ENCODE measurements at regions not wholly inside any gene's neighbourhood (a gene's known extent, or its start where the extent isn't known, plus 50 kb on each side); places are given as distances from the start of the nearest gene placed in this dataset.

GRCh38 chr3:68360492-68360891 is 571.9 kb downstream of the TAFA4 start:
- no peak for DNase-seq
- intact Hi-C loops (cut with DNase I; ENCODE audit: low total_unique reads), result no loop called here
- no peaks in the 10 kb centered on the region for H3K36me3 ChIP-seq
- no peaks in the 10 kb centered on the region for H3K9me3 ChIP-seq
- no peaks in the 10 kb centered on the region for H3K4me1 ChIP-seq
- no peaks in the 10 kb centered on the region for H3K27me3 ChIP-seq
- H3K27ac ChIP-seq, result no peak overlapping the region
- H3K4me3 ChIP-seq, result no peak overlapping the region
- TF ChIP-seq POLR2A (IDR thresholded peaks at IDR 0.05) (no peak), CTCF (IDR thresholded peaks at IDR 0.05) (no peak)

DNA sequence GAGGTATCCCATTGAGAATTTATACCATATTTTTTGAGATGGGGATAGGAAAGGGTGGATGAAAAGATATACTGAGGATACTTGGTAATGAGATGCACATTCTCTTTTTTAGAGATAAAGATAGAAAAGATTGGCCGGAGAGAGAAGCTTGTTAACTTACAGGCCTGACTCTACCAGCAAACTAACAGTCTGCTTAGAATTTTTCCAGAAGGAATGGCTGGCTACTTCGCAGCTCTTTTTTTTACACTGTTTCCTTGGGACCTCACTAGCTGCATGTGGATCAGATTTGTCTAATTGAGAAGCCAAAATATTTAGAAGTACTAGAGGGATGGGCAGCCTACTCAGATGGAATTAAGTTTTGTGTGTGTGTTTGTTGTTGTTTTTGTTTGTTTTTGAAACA is 586.6 kb downstream of the TAFA4 start:
- no peaks in the 10 kb centered on the region for H3K9me3 ChIP-seq
- intact Hi-C loops (cut with DNase I; ENCODE audit: low total_unique reads), result no loop called here
- no peaks in the 10 kb centered on the region for H3K4me1 ChIP-seq
- no peak overlapping the region for H3K4me3 ChIP-seq
- no peaks in the 10 kb centered on the region for H3K36me3 ChIP-seq
- DNase-seq, result no peak
- TF ChIP-seq POLR2A (IDR thresholded peaks at IDR 0.05) (no peak), CTCF (IDR thresholded peaks at IDR 0.05) (no peak)
- no peak overlapping the region for H3K27ac ChIP-seq
- no peaks in the 10 kb centered on the region for H3K27me3 ChIP-seq

GRCh38 chr3:68342426-68342825 is 589.9 kb downstream of the TAFA4 start:
- no peak overlapping the region for H3K4me3 ChIP-seq
- no peaks in the 10 kb centered on the region for H3K27me3 ChIP-seq
- TF ChIP-seq POLR2A (IDR thresholded peaks at IDR 0.05) (no peak), CTCF (IDR thresholded peaks at IDR 0.05) (no peak)
- no peak for DNase-seq
- H3K27ac ChIP-seq, result no peak overlapping the region
- no peaks in the 10 kb centered on the region for H3K4me1 ChIP-seq
- intact Hi-C loops (cut with DNase I; ENCODE audit: low total_unique reads), result no loop called here
- no peaks in the 10 kb centered on the region for H3K36me3 ChIP-seq
- H3K9me3 ChIP-seq, result no peaks in the 10 kb centered on the region

GRCh38 chr3:68336042-68336441 is 596.3 kb downstream of the TAFA4 start:
- TF ChIP-seq POLR2A (IDR thresholded peaks at IDR 0.05) (no peak), CTCF (IDR thresholded peaks at IDR 0.05) (no peak)
- no peak for DNase-seq
- H3K36me3 ChIP-seq, result no peaks in the 10 kb centered on the region
- no peaks in the 10 kb centered on the region for H3K27me3 ChIP-seq
- H3K4me3 ChIP-seq, result no peak overlapping the region
- H3K9me3 ChIP-seq, result no peaks in the 10 kb centered on the region
- H3K4me1 ChIP-seq, result no peaks in the 10 kb centered on the region
- intact Hi-C loops (cut with DNase I; ENCODE audit: low total_unique reads), result no loop called here
- no peak overlapping the region for H3K27ac ChIP-seq

- intact Hi-C loops (cut with DNase I; ENCODE audit: low total_unique reads), result no loop called here
These were observed 597.9 kb downstream of the TAFA4 start for GRCh38 chr3:68334367-68334986.

More at GRCh38 chr3:68334367-68334986, 597.9 kb downstream of the TAFA4 start:
- H3K27me3 ChIP-seq, result no peaks in the 10 kb centered on the region
- H3K27ac ChIP-seq, result no peak overlapping the region
- no peak for TF ChIP-seq POLR2A (IDR thresholded peaks at IDR 0.05)
- TF ChIP-seq CTCF (IDR thresholded peaks at IDR 0.05), result no peak
- DNase-seq, result no peak
- no peak overlapping the region for H3K4me3 ChIP-seq
- no peaks in the 10 kb centered on the region for H3K36me3 ChIP-seq
- H3K4me1 ChIP-seq, result no peaks in the 10 kb centered on the region
- no peaks in the 10 kb centered on the region for H3K9me3 ChIP-seq
